ENCODE measurements at regions not wholly inside any gene's neighbourhood (a gene's known extent, or its start where the extent isn't known, plus 50 kb on each side); places are given as distances from the start of the nearest gene placed in this dataset.

GRCh38 chr1:61561666-61562065 is 163.3 kb downstream of the TM2D1 start (continued):
- no peak for TF ChIP-seq CHD1 (IDR thresholded peaks at IDR 0.05; ENCODE audit: low read depth, low read length)
- no peak for TF ChIP-seq E2F6 (IDR thresholded peaks at IDR 0.05)
- no peak for TF ChIP-seq TCF12 (IDR thresholded peaks at IDR 0.05; ENCODE audit: low read depth, low read length)
- TF ChIP-seq GTF2F1 (IDR thresholded peaks at IDR 0.05; ENCODE audit: borderline replicate concordance, low read depth, low read length), result no peak
- no peak for TF ChIP-seq RBBP5 (IDR thresholded peaks at IDR 0.05; ENCODE audit: borderline replicate concordance, low read depth, low read length)
